ENCODE measurements at regions not wholly inside any gene's neighbourhood (a gene's known extent, or its start where the extent isn't known, plus 50 kb on each side); places are given as distances from the start of the nearest gene placed in this dataset.

DNA sequence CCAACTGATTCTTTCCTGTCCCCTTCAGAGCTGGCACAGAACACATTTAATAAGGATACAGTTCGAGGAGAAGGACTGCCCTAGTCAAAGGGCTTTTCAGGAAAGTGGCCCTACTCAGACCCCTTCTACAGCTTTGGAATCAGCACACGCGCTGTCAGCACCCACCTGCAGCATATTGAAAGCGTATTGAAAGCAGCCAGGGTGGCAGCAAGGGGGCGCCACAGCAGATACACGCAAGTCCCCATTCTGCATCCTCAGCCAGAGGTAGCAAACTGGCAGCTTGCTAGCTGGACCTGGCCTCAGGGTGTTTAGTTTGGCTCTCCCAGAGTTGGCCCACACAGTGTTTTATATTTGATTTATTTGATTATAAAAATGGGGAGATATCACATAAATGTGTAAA, 101.0 kb upstream of the NT5C1B start:
- TF ChIP-seq, protein P1, sequence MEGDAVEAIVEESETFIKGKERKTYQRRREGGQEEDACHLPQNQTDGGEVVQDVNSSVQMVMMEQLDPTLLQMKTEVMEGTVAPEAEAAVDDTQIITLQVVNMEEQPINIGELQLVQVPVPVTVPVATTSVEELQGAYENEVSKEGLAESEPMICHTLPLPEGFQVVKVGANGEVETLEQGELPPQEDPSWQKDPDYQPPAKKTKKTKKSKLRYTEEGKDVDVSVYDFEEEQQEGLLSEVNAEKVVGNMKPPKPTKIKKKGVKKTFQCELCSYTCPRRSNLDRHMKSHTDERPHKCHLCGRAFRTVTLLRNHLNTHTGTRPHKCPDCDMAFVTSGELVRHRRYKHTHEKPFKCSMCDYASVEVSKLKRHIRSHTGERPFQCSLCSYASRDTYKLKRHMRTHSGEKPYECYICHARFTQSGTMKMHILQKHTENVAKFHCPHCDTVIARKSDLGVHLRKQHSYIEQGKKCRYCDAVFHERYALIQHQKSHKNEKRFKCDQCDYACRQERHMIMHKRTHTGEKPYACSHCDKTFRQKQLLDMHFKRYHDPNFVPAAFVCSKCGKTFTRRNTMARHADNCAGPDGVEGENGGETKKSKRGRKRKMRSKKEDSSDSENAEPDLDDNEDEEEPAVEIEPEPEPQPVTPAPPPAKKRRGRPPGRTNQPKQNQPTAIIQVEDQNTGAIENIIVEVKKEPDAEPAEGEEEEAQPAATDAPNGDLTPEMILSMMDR (IDR thresholded peaks at IDR 0.05), result no peak
- TF ChIP-seq POLR2A (IDR thresholded peaks at IDR 0.05) (no peak), POLR2AphosphoS5 (IDR thresholded peaks at IDR 0.05) (no peak), EP300 (IDR thresholded peaks at IDR 0.05) (no peak)
- Histone ChIP-seq H3K27ac (no peak overlapping the region), H3K4me1 (no peaks in the 10 kb centered on the region), H3K27me3 (no peaks in the 10 kb centered on the region), H3K4me3 (no peak overlapping the region), H3K36me3 (no peaks in the 10 kb centered on the region), H3K9me3 (no peaks in the 10 kb centered on the region)
- no peak for DNase-seq (ENCODE audit: low spot score in 2 of 2)
- WGBS, result 88% methylated on average over 3 of the region's 6 CpGs

DNA sequence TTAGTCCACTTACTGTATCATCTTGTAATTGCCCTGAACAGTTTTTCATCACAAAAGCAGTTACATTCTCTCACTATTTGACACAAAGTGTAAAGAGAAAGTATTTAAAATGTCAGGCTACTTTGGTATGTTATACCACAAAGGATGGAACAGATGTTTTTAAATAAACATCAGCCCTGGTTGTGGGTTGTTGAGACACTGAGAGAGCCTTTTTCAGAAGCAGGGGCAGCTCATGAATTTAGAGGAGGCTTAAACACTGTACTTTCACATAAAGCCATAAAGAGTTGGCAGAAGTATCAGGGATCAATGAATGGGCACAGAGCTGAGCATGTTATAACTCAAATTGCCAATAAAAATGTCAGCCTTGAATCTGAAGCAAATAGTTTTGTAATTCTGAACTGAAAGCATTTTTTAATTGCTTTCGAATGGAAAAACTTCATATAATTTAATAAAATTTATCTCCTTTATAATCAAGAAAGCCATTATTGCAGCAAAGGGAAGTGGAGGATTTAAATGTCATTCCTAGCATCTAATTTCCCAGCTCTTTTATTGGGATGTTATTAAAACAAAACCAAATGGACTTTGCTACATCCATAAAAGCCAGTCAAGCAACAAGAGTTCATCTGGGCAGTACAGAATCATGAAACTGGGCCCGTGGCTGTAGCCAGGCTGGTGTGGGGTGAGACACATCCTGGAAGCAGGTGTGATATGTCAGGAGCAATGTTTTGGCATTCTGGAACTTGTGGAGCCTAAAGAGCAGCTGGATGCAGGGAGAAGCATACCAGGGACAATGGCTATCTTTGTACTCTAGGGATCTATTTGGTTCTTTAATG, 95.1 kb upstream of the NT5C1B start:
- Histone ChIP-seq H3K9me3 (no peaks in the 10 kb centered on the region), H3K27ac (no peak overlapping the region), H3K36me3 (no peaks in the 10 kb centered on the region), H3K4me3 (no peak overlapping the region), H3K27me3 (no peaks in the 10 kb centered on the region), H3K4me1 (peaks cover 3% of the 10 kb centered on the region)
- TF ChIP-seq POLR2A (IDR thresholded peaks at IDR 0.05) (no peak), POLR2AphosphoS5 (IDR thresholded peaks at IDR 0.05) (no peak)
- WGBS, result 43% methylated on average over 2 of the region's 2 CpGs
- no peak for DNase-seq (ENCODE audit: low spot score in 2 of 2)

DNA sequence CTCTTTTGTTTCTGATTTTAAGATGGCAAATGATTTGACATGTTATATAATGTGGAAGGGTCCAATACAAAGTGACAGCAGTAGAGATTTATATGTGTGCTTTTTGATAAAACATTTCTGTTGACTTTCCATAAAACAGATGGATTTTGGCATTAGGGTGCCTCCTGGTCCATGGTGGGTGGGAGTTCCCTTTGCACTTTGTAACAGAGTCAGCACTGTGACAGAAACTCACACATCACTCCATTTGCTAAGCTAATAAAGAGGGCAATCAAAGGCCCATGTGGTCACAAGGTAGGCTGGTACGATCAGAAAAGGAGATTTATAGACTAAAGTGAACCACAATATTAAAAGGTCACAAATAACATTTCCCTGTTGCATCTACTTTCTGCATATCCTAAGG, 93.3 kb upstream of the NT5C1B start:
- H3K36me3 ChIP-seq, result no peaks in the 10 kb centered on the region
- H3K9me3 ChIP-seq, result no peaks in the 10 kb centered on the region
- TF ChIP-seq, protein P1 (IDR thresholded peaks at IDR 0.05), result no peak
- TF ChIP-seq POLR2AphosphoS5 (IDR thresholded peaks at IDR 0.05) (no peak), POLR2A (IDR thresholded peaks at IDR 0.05) (no peak), EP300 (IDR thresholded peaks at IDR 0.05) (no peak)
- H3K4me1 ChIP-seq, result peaks cover 3% of the 10 kb centered on the region
- no peaks in the 10 kb centered on the region for H3K27me3 ChIP-seq
- 74% methylated on average over 1 of the region's 1 CpG for WGBS
- H3K4me3 ChIP-seq, result no peak overlapping the region
- no peak overlapping the region for H3K27ac ChIP-seq
- no peak for DNase-seq (ENCODE audit: low spot score in 2 of 2)

DNA sequence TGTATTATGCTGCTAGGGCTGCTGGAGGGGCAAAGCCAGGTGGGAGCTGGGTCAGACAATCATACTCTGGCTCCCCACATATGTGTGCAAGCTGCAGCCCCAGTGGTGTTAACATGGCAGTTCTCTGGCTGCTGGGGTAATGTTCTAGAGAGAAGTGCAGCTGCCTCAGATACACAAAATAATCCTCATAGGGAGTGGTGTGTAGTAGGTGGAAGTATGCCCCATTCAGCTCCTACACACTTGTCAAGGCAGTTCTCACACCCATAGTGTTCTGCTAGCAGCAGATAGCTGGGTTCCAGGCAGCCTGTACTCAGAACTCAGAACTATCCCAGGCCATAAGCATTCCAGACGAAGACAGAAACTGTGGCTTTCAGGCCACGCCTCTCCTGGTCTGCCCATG, 87.9 kb upstream of the NT5C1B start:
- DNase-seq (ENCODE audit: low spot score in 2 of 2), result no peak
- WGBS, result 93% methylated on average over 2 of the region's 2 CpGs

DNA sequence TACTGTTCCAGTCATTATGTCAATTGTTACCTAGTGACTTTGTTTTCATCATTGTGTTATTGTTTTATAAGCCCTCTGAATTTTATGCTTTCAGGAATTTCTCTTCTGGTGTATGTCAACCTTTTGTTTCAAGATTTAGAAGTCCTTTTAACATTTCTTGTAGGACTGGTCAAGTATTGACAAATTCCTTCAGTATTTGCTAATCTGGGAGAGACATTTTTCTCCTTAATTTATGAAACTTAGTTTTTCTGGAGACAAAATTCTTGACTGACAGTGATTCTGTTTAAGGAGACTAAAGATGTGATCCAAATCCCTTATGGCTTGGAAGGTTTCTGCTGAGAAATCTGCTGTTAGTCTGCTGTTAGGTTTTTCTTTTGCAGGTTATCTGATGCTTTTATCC, 84.9 kb upstream of the NT5C1B start:
- no peaks in the 10 kb centered on the region for H3K4me1 ChIP-seq
- H3K4me3 ChIP-seq, result no peak overlapping the region
- no peak overlapping the region for H3K27ac ChIP-seq
- TF ChIP-seq POLR2AphosphoS5 (IDR thresholded peaks at IDR 0.05) (no peak), EP300 (IDR thresholded peaks at IDR 0.05) (no peak), POLR2A (IDR thresholded peaks at IDR 0.05) (no peak)
- TF ChIP-seq, protein P1 (IDR thresholded peaks at IDR 0.05), result no peak
- H3K36me3 ChIP-seq, result no peaks in the 10 kb centered on the region
- no peak for DNase-seq (ENCODE audit: low spot score in 2 of 2)
- no peaks in the 10 kb centered on the region for H3K9me3 ChIP-seq
- no peaks in the 10 kb centered on the region for H3K27me3 ChIP-seq

More for the DNA sequence above, 87.9 kb upstream of the NT5C1B start:
- Histone ChIP-seq H3K9me3 (no peaks in the 10 kb centered on the region), H3K27me3 (no peaks in the 10 kb centered on the region), H3K4me1 (no peaks in the 10 kb centered on the region), H3K27ac (no peak overlapping the region), H3K4me3 (no peak overlapping the region), H3K36me3 (no peaks in the 10 kb centered on the region)
- TF ChIP-seq, protein P1 (IDR thresholded peaks at IDR 0.05), result no peak
- TF ChIP-seq POLR2AphosphoS5 (IDR thresholded peaks at IDR 0.05), result no peak
- TF ChIP-seq POLR2A (IDR thresholded peaks at IDR 0.05), result no peak
- no peak for TF ChIP-seq EP300 (IDR thresholded peaks at IDR 0.05)

Data from suprapubic skin (tissue), 4 donors.